Ascending aorta (tissue), 2 donors: ENCODE measurements at regions not wholly inside any gene's neighbourhood (a gene's known extent, or its start where the extent isn't known, plus 50 kb on each side); places are given as distances from the start of the nearest gene placed in this dataset.

Source experiments
- DNase-seq, 2 donors: peaks; one replicate each; pipeline ENCODE4 v3.0.0-alpha.2; 2019; ENCODE audit warnings: low spot score in 2 of 2
- H3K27ac ChIP-seq, 2 donors: fragments of 200-600 bp; sonication (generic); one replicate each; pipeline ENCODE4 v1.5.1; 2016 to 2017; ENCODE audit warnings: mild to moderate bottlenecking in 1 of 2
- H3K27me3 ChIP-seq: fragments of 200-600 bp; sonication (generic); one replicate; pipeline ENCODE4 v1.5.1; 2017
- H3K36me3 ChIP-seq, 2 donors: fragments of 200-600 bp; sonication (generic); one replicate each; pipeline ENCODE4 v1.5.1; 2016
- H3K4me1 ChIP-seq, 2 donors: fragments of 200-600 bp; sonication (generic); one replicate each; pipeline ENCODE4 v1.5.1; 2016 to 2017; ENCODE audit warnings: mild to moderate bottlenecking in 1 of 2
- H3K4me3 ChIP-seq, 2 donors: fragments of 200-600 bp; sonication (generic); one replicate each; pipeline ENCODE4 v1.5.1; 2016 to 2017; ENCODE audit warnings: mild to moderate bottlenecking in 1 of 2
- H3K9me3 ChIP-seq, 2 donors: fragments of 200-600 bp; sonication (generic); one replicate each; pipeline ENCODE4 v1.5.1; 2016
- CTCF ChIP-seq, 3 experiments: fragments of 200-600 bp in 2 of 3; fragments of 450-650 bp in 1 of 3; sonication (generic) in 2 of 3; IDR thresholded peaks; one replicate each; pipeline ENCODE4 v1.5.1; 2016 to 2019; ENCODE audit warnings: antibody characterized with exemption in 3 of 3, mild to moderate bottlenecking in 1 of 3, moderate library complexity in 1 of 3
- intact Hi-C: fragments of 100-400 bp; cut with DNase I; formaldehyde crosslinking; loops from one replicate; pipeline ENCODE4 v1.15.1; 2023

- TF ChIP-seq CTCF (IDR thresholded peaks at IDR 0.05): no peak
- intact Hi-C loops: loop anchor here (2.0 to 5.0 kb wide), 2 partner anchors 24 to 226 kb away; partner anchors contain the start of gene HMGN4
- Histone ChIP-seq H3K4me1 (peaks cover 0 to 2% of the 10 kb centered on the region in 2 donors), H3K36me3 (no peaks in the 10 kb centered on the region), H3K27ac (no peak overlapping the region), H3K27me3 (no peaks in the 10 kb centered on the region), H3K4me3 (peak overlapping the region in 1 of 2 donors; percentile 62), H3K9me3 (no peaks in the 10 kb centered on the region)
- no peak for DNase-seq
These were observed 54.0 kb upstream of the BTN3A2 start for GRCh38 chr6:26311012-26311384.

DNA sequence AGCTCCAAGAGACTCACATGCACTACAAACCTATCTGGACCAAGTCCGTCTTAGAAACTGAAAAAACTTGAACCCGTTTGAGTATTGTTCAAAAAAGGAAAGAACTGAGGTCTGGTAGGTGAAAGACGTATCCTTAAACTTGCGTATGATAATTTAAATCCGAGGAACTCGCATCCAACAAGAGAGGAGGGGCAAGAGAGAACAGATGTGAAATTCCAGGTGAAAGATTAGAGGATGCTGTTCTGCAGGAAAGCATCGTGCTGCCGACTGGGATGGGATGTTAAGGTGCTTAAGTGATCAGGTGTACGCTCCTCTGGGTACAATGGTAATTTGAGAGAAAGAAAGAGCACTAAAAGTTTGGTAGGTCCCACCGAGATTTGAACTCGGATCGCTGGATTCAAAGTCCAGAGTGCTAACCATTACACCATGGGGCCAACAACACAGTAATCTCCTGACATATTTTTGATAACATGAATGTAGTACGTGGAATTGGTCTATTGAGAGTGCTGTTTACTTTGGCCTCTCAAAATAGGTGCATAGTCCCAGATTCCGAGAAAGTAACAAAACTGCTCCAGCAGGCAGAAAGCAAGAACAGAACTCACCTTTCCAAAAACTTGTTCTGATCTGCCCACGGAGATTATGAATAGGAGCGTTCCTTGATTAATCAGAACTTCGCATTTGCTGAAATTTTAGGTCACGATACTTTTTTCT is 53.5 kb upstream of the BTN3A2 start:
- Histone ChIP-seq H3K9me3 (no peaks in the 10 kb centered on the region), H3K36me3 (no peaks in the 10 kb centered on the region), H3K27ac (peak overlapping the region; percentile 30 to 47), H3K27me3 (no peaks in the 10 kb centered on the region), H3K4me1 (peaks cover 0 to 2% of the 10 kb centered on the region in 2 donors), H3K4me3 (peak overlapping the region; percentile 47 to 62)
- no peak for DNase-seq
- intact Hi-C loops: loop anchor here (2.0 to 5.0 kb wide), 3 partner anchors 25 to 226 kb away; partner anchors contain the start of gene HMGN4
- TF ChIP-seq CTCF (IDR thresholded peaks at IDR 0.05): no peak

GRCh38 chr6:26312096-26312463 is 52.9 kb upstream of the BTN3A2 start:
- intact Hi-C loops: loop anchor here (2.0 to 5.0 kb wide), 2 partner anchors 73 to 225 kb away; partner anchors contain the start of gene HMGN4
- Histone ChIP-seq H3K4me1 (peaks cover 0 to 2% of the 10 kb centered on the region in 2 donors), H3K4me3 (peak overlapping the region; percentile 47 to 62), H3K36me3 (no peaks in the 10 kb centered on the region), H3K9me3 (no peaks in the 10 kb centered on the region), H3K27ac (peak overlapping the region; percentile 30 to 47), H3K27me3 (no peaks in the 10 kb centered on the region)
- TF ChIP-seq CTCF (IDR thresholded peaks at IDR 0.05): no peak
- no peak for DNase-seq

DNA sequence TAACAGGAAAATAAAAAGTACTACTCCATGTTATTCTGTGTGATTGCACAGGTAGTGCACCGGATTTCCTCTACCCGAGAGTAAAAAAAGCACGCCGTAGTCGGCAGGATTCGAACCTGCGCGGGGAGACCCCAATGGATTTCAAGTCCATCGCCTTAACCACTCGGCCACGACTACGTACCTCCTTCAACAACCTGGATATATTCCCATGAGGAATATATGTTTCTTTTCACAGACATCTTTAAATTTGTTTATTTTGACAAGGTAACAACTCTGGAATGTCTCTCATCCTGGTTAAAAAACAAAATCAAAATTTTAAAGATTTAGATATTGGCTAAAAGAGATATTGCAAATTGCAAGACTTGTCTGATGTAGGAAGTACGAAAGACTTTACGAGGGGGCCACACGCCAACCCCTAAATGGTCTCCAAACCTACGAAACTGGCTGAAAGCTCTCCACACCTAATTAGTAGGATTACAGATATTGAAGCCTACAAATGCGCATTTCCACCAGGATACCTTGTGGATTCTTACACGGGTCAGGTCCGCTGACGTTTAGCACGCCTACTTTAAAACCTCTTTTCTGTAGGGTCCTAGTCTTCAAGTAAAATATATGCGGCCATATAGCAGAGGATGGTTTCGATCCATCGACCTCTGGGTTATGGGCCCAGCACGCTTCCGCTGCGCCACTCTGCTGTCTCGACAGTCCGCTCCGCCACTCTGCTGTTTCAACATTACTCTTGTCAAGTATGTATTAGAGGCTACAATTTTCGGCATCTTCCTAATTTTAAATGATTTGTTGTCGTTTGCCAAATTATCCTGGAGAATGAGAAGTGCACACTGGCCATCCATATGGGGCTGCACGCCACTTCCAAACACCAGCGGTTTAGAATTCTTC is 52.2 kb upstream of the BTN3A2 start:
- intact Hi-C loops: loop anchor here (2.0 to 5.0 kb wide), 2 partner anchors 74 to 225 kb away; partner anchors contain the start of gene HMGN4
- peak overlapping the region; percentile 30 to 47 for H3K27ac ChIP-seq
- no peak for TF ChIP-seq CTCF (IDR thresholded peaks at IDR 0.05)
- H3K4me1 ChIP-seq: peaks cover 0 to 2% of the 10 kb centered on the region in 2 donors
- no peaks in the 10 kb centered on the region for H3K27me3 ChIP-seq
- H3K4me3 ChIP-seq: peak overlapping the region; percentile 47 to 62
- DNase-seq: peak; percentile 39 to 85
- no peaks in the 10 kb centered on the region for H3K36me3 ChIP-seq
- no peaks in the 10 kb centered on the region for H3K9me3 ChIP-seq
